Heart left ventricle (tissue), 16 donors: ENCODE measurements at regions not wholly inside any gene's neighbourhood (a gene's known extent, or its start where the extent isn't known, plus 50 kb on each side); places are given as distances from the start of the nearest gene placed in this dataset.

Experiments
- ATAC-seq, 4 donors: fragments of 200-7000 bp; cut with Tn5 transposase; one replicate each; pipeline ENCODE4 v1.9.1; 2020 to 2022; ENCODE audit warnings: moderate library complexity in 4 of 4, mild to moderate bottlenecking in 3 of 4, moderate number of reproducible peaks in 1 of 4
- DNase-seq, 5 donors: peaks; one replicate each; pipeline ENCODE4 v3.0.0-alpha.2; 2020
- H3K27ac ChIP-seq, 12 donors: fragments of 200-600 bp; sonication (generic) in 4 of 12; one replicate each; pipeline versions ENCODE4 v1.5.0 to v1.8.0; 2016 to 2022; ENCODE audit warnings: mild to moderate bottlenecking in 2 of 12
- H3K27me3 ChIP-seq, 9 donors: fragments of 200-600 bp; sonication (generic) in 2 of 9; one replicate each; pipeline versions ENCODE4 v1.5.1 to v1.8.0; 2016 to 2022; ENCODE audit warnings: mild to moderate bottlenecking in 3 of 9
- H3K36me3 ChIP-seq, 9 donors: fragments of 200-600 bp; sonication (generic) in 2 of 9; one replicate each; pipeline versions ENCODE4 v1.5.0 to v1.8.0; 2018 to 2022; ENCODE audit warnings: mild to moderate bottlenecking in 2 of 9
- H3K4me1 ChIP-seq, 12 donors: fragments of 200-600 bp; sonication (generic) in 4 of 12; one replicate each; pipeline versions ENCODE4 v1.5.0 to v1.8.0; 2016 to 2022; ENCODE audit warnings: mild to moderate bottlenecking in 3 of 12
- H3K4me3 ChIP-seq, 12 donors: fragments of 200-600 bp; sonication (generic) in 4 of 12; one replicate each; pipeline versions ENCODE4 v1.5.0 to v1.8.0; 2017 to 2022; ENCODE audit warnings: mild to moderate bottlenecking in 9 of 12, moderate library complexity in 4 of 12
- H3K9me3 ChIP-seq, 12 donors: fragments of 200-600 bp; sonication (generic) in 4 of 12; one replicate each; pipeline versions ENCODE4 v1.5.0 to v1.8.0; 2016 to 2022; ENCODE audit warnings: mild to moderate bottlenecking in 1 of 12
- CTCF ChIP-seq, 12 donors: fragments of 200-600 bp; sonication (generic) in 4 of 12; IDR thresholded peaks; one replicate each; pipeline versions ENCODE4 v1.5.0 to v1.8.0; 2018 to 2022; ENCODE audit warnings: antibody characterized with exemption in 12 of 12, mild to moderate bottlenecking in 5 of 12
- POLR2A ChIP-seq, 2 donors: fragments of 450-650 bp; IDR thresholded peaks; one replicate each; pipeline ENCODE4 v1.6.1; 2017; ENCODE audit warnings: antibody characterized with exemption in 2 of 2, mild to moderate bottlenecking in 2 of 2, moderate library complexity in 2 of 2
- WGBS, 4 donors: extraction: QIAGEN DNeasy Blood & Tissue Kit in 2 of 4; methylation state at CpG; one replicate each; pipeline versions ENCODE4 v1.1.5 to v1.1.7; 2013 to 2018; 5-methylcytosine and 5-hydroxymethylcytosine counted together
- intact Hi-C, 10 donors: fragments of 100-400 bp; cut with DNase I; formaldehyde crosslinking; loops; one replicate each; pipeline versions ENCODE4 v1.11.1 to v1.14.2; 2022
- donor health status: ischemic (EF 13 %, LVEDD 7.1; RV severe dilation, severe dysfunction).
- donor health status: healthy with polysubstance abuse.
- donor health status: DM: no; HTN: yes; CAD: no.
- donor health status: DM: no; HTN: no; CAD: no.
- donor health status: ischemic (EF 25% LVEDD 6.9; RV normal size, moderate dysfunction).
- donor health status: ischemic (EF 25% LVEDD 5.7; RV mildly dilated, moderate dysfunction).
- donor health status: healthy.
- donor health status: DM: yes; HTN: yes; CAD: no.
- donor health status: ischemic (EF 35%, LVEDD 5.7; RV mildly dilated, moderate dysfunction).
- donor health status: nonischemic (EF 11% LVEDD 7.7; RV severe dilation, severe dysfunction).
- donor health status: DM: yes; HTN: yes; CAD: no.
- donor health status: PGD.
- donor health status: ischemic (EF 29% LVEDD 5.4; RV normal size, mild dysfunction).
- donor health status: nonischemic (EF 23%, LVEDD 6.1; RV moderate dilation, normal function).

- peaks cover 0 to 6% (median 0%) of the 10 kb centered on the region in 12 donors for H3K4me1 ChIP-seq
- DNase-seq (no peak), ATAC-seq (no peak)
- H3K36me3 ChIP-seq, result no peaks in the 10 kb centered on the region
- no peak overlapping the region for H3K4me3 ChIP-seq
- no peaks in the 10 kb centered on the region for H3K9me3 ChIP-seq
- 45 to 53% (median 49%) methylated on average over 8 of the region's 8 CpGs for WGBS, 4 donors
- intact Hi-C loops, result loop anchor here in 9 of 10 donors (2.0 to 10.0 kb wide), 6 partner anchors 184 to 857 kb away; partner anchors contain the start of gene SCN3A (in 6 of the 9)
- no peak overlapping the region for H3K27ac ChIP-seq
- H3K27me3 ChIP-seq, result peaks cover 0 to 5% (median 0%) of the 10 kb centered on the region in 9 donors
- TF ChIP-seq CTCF (IDR thresholded peaks at IDR 0.05) (no peak), POLR2A (IDR thresholded peaks at IDR 0.05) (no peak)
Measured at GRCh38 chr2:165017966-165018596, 62.8 kb upstream of the SLC38A11 start.

- Histone ChIP-seq H3K4me3 (no peak overlapping the region), H3K4me1 (peaks cover 0 to 6% (median 0%) of the 10 kb centered on the region in 12 donors), H3K36me3 (no peaks in the 10 kb centered on the region), H3K27ac (no peak overlapping the region), H3K9me3 (no peaks in the 10 kb centered on the region), H3K27me3 (peaks cover 0 to 5% (median 0%) of the 10 kb centered on the region in 9 donors)
- DNase-seq, result peak in 1 of 5 donors; percentile 18
- ATAC-seq, result peak in 3 of 4 donors; percentile 48 to 72 (median 53)
- 25 to 29% (median 27%) methylated on average over 15 of the region's 15 CpGs for WGBS, 4 donors
- intact Hi-C loops, result loop anchor here in 9 of 10 donors (2.0 to 10.0 kb wide), 6 partner anchors 185 to 858 kb away; partner anchors contain the start of gene SCN3A (in 5 of the 9)
- TF ChIP-seq CTCF (IDR thresholded peaks at IDR 0.05) (peak; percentile 14 to 68 (median 51)), POLR2A (IDR thresholded peaks at IDR 0.05) (no peak)
Measured at GRCh38 chr2:165016772-165017411, 61.6 kb upstream of the SLC38A11 start.

- H3K9me3 ChIP-seq, result no peaks in the 10 kb centered on the region
- 25 to 32% (median 28%) methylated on average over 4 of the region's 4 CpGs for WGBS, 4 donors
- peaks cover 0 to 6% (median 0%) of the 10 kb centered on the region in 12 donors for H3K4me1 ChIP-seq
- peaks cover 0 to 8% (median 0%) of the 10 kb centered on the region in 9 donors for H3K27me3 ChIP-seq
- TF ChIP-seq POLR2A (IDR thresholded peaks at IDR 0.05), result no peak
- peak; percentile 73 to 90 (median 86) for TF ChIP-seq CTCF (IDR thresholded peaks at IDR 0.05)
- peak; percentile 42 to 69 (median 64) for ATAC-seq
- peak; percentile 50 to 68 (median 64) for DNase-seq
- intact Hi-C loops, result loop anchor here in 9 of 10 donors (1.0 to 10.0 kb wide), 7 partner anchors 187 to 860 kb away; partner anchors contain the start of gene SCN3A (in 5 of the 9)
- H3K4me3 ChIP-seq, result no peak overlapping the region
- H3K36me3 ChIP-seq, result no peaks in the 10 kb centered on the region
- no peak overlapping the region for H3K27ac ChIP-seq
Measured at GRCh38 chr2:165015052-165015642, 59.8 kb upstream of the SLC38A11 start.
